IPS DF 19.7 (cell line): ENCODE measurements at regions not wholly inside any gene's neighbourhood (a gene's known extent, or its start where the extent isn't known, plus 50 kb on each side); places are given as distances from the start of the nearest gene placed in this dataset.
"Not testable (repeated sequence)": the region's sequence is repeated elsewhere in the genome, so short reads cannot be mapped to it uniquely, and the experiment has no call there.

Experiments used
- DNase-seq: peaks from one replicate; pipeline ENCODE4 v3.0.0-alpha.2; 2013; ENCODE audit warnings: low read depth, low spot score

DNA sequence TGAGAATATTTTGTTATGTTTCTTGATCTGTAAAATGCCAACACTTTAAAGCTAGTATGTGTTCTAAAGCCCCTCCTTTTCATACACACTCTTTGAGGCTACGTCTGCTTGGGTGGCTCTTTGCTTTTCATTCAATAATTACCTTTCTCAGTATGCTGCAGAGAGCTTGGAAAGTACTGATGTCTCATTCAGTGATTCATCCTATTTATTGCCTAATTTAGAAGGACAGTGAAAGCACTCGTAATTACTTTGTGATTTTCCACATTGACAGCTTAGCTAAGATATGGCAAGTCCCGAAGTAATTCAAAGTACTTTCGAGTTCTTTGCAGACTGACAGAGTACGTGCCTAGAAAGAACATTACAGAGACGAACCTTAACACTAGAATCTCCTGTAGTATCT lies 57.2 kb downstream of the BMP15 start:
- DNase-seq, result no peak

DNA sequence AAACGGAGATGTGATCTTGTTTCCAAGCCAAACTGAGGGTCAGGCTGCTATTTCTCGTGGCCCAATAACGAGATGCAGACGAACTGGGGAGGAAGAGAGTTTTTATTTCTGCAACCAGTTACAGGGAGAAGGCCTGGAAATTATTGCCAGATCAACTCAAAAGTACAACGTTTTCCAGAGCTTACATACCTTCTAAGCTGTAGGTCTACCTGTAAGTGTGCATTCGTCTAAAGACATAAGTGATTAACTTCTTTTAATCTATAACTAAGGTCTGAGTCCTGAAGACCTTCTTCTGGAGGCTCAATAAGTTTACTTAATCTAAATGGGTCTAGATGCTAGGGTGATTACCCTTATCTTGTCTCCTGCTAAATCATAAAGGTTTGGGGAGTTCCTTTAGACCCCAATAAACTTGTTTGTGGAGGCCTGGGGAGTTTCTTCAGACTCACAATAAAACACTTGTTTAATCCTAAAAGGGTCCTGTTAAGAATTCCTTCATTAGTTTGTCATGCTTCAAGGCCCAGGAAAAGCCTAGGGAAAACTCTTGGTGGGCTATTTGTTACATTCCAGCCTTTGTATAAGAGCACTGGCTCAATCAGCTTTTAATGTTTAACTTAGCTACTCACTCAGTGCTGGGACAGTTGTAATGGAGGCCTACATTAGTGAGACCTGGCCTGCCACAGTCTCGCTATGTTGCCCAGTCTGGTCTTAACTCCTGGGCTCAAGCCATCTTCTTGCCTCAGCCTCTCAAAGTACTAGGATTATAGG lies 58.5 kb downstream of the BMP15 start:
- DNase-seq, result not testable (repeated sequence)

DNA sequence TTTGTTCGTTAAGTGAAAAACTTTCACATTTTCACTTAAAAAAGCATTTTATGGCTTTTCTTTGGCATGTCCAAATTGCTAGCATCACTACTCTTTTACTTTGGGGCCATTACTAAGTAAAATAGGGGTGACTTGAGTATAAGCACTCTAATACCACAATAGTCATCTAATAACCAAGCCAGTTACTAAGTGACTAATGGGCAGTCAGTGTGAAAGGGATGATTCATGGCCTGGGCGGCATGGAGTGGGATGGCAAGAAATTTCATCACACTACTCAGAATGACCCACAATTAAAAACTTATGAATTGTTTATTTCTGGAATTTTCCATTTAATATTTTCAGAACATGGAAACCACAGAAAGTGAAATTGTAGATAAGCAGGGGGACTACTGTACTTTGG lies 60.9 kb downstream of the BMP15 start:
- no peak for DNase-seq

DNA sequence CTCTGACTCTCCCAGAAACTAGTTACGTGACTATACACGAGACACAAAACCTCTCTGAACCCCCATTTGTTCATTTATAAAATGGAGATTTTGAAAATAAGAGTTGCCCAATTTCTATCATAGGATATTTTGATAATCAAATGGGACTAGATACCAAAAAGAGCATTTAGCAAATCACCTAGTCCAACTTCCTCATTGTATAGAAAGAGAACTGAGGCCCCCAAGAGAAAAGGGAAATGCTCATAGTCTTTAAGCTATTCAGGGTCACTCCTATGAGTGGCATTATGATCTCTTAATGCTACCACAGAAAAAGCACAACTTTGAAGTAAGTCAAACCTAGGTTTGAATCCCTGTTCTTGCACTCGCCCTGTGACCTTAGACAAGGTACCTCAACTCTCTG lies 62.7 kb downstream of the BMP15 start:
- DNase-seq, result no peak

- no peak for DNase-seq
These were observed 68.6 kb downstream of the BMP15 start for GRCh38 chrX:50978920-50979682.

- DNase-seq, result no peak
These were observed 69.7 kb downstream of the BMP15 start for GRCh38 chrX:50980251-50980650.

DNA sequence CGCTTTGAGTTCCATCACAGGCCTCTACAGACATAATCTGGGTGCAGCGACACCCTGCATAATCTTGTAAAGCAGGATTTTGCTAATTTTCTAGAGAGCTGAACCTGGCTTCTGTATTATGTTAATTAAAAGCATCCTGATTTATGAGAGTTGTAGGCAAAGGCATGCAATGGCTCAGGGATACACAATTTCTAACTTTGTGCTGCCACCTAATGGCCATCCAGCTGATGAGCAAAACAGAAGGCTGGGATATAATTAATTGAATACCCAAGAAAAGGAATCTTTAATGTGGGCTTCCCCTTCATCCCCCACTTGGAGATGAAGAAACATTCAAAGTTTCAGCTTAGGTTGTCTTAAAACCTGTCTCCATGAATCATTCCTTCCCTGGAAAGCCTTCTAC lies 78.1 kb downstream of the BMP15 start:
- DNase-seq, result no peak

DNA sequence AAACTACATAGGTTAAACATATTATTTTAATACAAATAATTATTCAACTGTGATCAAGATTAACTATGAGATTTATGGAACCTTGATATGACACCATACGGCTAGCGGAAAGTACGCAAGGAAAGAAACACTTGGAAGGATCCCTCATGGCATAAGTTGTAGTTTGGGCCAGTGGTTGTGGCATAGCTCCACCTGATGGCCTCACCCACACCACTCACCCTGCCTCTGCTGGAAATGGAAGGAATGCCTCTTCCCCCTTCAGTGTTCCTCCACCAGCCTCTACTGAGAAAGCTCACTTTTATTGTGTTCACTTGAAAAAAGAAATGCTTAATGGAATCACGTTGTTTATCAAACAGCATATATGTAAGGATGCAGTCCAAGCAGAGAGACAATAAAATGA lies 86.4 kb downstream of the BMP15 start:
- no peak for DNase-seq

DNA sequence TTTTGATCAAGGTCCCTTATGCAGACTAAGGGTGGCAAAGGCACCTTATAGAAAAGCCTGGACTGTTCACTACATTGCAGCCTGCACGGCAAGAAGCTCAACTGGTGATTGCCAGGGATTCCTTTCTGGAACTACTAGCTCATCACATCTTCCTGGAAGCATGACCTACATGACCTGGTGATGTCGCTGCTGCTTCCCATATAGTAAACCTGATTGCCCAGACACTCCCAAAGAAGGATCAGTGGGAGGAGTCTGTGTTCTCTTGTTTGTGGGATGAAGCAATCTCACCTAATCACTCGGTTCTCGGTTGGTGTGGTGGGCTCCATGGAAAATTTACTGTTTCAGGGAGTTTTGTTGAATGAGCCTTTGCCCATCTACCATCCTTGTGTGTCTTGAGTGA lies 89.8 kb downstream of the BMP15 start:
- DNase-seq, result not testable (repeated sequence)

DNA sequence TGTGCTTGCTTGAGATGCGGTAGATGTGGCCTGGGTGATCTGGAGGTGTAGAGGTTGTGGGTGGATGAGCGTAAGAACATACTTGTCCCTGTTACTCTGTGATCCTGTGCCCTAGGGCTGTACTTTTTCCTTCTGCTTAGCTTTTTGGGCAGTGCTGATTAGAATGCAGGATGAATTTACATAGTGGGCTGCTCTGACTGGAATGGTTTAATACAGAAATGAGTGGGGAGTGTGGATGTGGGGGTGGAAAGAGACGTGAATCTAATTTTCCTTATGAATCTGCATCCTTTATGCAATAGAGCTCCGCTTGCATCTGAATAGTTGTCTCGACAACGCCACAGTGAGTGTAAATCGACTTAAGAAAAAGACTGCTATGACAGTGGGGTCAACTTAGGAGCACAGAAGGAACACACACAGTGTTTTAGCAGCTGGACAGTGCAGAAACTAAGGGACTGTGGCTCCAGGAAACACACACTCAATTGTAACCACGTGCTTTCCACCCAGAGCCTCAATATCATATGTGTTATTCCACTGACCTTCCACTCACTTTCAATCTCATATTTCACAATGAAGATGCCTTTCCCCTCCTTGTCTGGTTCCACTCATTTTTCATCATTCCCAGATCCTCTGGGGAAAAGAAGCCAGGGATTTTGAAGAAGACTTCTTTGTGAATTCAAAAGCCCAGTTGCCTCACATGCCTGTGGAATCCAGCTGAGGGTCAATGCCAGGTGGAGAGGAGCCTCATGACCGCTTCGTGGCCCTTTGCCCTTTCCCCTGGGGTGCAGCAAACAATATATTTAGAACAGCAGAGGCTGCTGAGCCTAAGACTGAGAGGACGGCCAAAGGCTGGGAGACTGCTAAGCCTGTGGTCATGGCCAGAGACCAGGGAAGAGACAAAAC lies 91.4 kb downstream of the BMP15 start:
- not testable (repeated sequence) for DNase-seq

GRCh38 chrX:51006064-51006463 lies 95.5 kb downstream of the BMP15 start:
- no peak for DNase-seq

GRCh38 chrX:51024106-51024696 lies 113.7 kb downstream of the BMP15 start:
- DNase-seq, result no peak

DNA sequence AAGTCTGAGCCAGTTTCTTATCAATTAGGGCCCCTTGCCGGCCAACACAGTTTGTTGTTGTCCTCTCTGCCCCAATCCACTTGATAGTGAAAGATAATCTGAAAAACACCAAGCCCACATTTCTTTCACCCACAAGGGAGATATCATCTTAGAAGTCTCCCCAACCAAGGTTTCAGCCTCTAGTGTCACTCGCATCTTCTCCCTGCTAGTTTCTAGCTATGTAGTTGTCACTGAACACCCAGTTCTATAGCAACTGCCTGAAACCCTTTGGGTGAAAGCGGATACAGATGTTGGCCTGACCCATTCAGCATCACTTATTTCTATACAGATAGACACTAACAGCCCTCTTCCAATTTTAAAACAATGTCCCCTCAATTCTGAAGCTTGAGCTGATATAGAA lies 116.3 kb downstream of the BMP15 start:
- DNase-seq, result no peak

GRCh38 chrX:51035746-51036145 lies 125.2 kb downstream of the BMP15 start:
- DNase-seq, result no peak

GRCh38 chrX:51047950-51048349 lies 137.4 kb downstream of the BMP15 start:
- no peak for DNase-seq

DNA sequence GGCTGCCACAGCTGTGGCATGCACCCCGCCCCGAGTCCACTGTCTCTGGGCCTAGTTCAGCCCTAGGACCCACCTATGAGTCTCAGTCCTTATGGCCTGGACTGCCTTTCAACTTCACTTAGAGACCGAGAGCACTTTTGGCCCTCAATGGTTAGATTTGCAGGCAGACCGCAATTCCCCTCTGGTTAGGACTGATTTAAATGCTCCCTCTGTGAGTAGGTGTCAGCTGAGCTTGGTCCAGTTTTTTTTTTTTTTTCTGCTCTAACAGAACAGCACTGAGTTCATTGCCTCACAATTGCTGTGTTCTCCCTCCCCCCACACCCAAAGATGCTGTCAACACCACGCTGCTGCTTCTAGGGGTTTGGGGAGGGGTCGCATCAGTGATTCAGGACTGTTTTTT lies 143.2 kb downstream of the BMP15 start:
- DNase-seq, result no peak

- DNase-seq, result no peak
These were observed 187.5 kb downstream of the BMP15 start for GRCh38 chrX:51098046-51098445.

GRCh38 chrX:51119058-51119926 lies 208.8 kb downstream of the BMP15 start:
- not testable (repeated sequence) for DNase-seq

GRCh38 chrX:51125743-51126142 lies 206.9 kb upstream of the NUDT10 start:
- not testable (repeated sequence) for DNase-seq

DNA sequence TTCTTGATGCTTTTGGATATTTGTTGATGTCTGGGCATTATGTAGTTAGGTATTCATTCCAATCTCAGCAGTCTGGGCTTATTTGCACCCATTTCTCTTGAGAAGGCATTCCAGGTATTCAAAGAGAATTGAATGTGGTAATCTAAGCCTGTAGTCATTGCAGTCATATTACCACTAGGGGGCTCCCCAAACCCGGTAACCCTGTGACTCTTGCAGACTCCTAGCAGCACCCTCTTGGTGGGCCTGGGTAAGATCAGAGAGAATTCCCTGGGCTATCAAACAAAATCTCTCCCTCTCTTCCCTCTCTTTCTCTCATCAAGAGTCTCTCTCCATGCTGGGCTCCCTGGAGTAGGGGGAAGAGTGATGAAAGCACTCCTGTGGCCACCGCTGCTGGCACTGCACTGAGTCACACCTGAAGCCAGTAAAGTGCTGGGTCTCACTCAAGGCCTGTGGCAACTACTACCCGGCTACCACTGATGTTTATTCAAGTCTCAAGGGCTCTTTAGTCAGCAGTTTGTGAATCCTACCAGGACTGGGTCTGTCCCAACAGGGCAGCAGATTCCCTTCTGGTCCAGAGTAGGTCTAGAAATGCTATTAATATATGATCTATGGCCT lies 187.7 kb upstream of the NUDT10 start:
- DNase-seq, result peak; percentile 17
